Choroid plexus epithelial cell (primary cell): ENCODE measurements at regions not wholly inside any gene's neighbourhood (a gene's known extent, or its start where the extent isn't known, plus 50 kb on each side); places are given as distances from the start of the nearest gene placed in this dataset.

ENCODE experiments used
- DNase-seq: peaks from one replicate; pipeline ENCODE4 v3.0.0-alpha.2; 2010; ENCODE audit warnings: low read depth
- H3K4me3 ChIP-seq: 2 replicates; pipeline ENCODE4 v1.5.1; 2011; ENCODE audit warnings: low read depth, mild to moderate bottlenecking, control low read depth, low read length, moderate library complexity
- CTCF ChIP-seq: conservative IDR thresholded peaks from 2 replicates; pipeline ENCODE4 v1.5.1; 2011; ENCODE audit warnings: low read depth, mild to moderate bottlenecking, control low read depth, inconsistent platforms, low read length, moderate library complexity

DNA sequence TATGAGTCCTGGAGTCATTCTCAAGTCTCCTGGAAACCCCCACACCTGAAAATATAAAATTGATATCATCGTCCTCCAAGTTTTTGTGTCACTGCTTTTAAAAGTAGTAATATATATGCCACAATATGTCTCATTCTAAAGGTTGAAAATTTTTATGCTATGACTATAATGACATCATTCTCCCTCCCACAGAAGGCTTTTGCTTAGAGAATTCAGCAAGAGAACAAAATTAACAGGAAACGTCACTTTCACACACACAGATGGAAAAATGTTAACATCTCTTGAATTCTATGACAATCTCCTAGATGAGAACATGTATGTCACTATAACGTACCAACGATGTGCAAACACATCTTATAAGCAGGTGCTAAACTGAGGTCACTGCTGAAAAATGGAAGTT lies 498.3 kb downstream of the FOXG1 start:
- TF ChIP-seq CTCF = no peak
- H3K4me3 ChIP-seq = no peak overlapping the region
- no peak for DNase-seq

DNA sequence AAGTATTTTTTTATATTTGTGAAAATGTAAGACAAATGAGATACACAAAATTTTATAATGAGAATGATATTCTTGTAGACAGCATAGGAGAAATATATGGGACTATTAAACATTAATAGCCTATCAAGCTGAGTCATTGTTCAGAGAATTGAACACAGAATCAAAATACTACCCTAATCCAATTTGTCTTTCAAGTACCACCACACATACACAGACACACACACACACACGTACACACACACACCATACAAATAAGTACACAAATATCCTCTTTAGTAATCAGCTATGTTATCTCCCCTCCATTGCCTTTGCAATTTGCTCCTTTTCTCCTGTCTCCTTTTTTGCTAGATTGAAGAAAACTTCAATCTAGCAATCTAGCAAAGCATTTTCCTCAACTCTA lies 499.3 kb downstream of the FOXG1 start:
- no peak overlapping the region for H3K4me3 ChIP-seq
- DNase-seq = no peak
- no peak for TF ChIP-seq CTCF

GRCh38 chr14:29271669-29272068 lies 505.1 kb downstream of the FOXG1 start:
- no peak for DNase-seq
- H3K4me3 ChIP-seq = no peak overlapping the region
- no peak for TF ChIP-seq CTCF

- peak; percentile 1 for TF ChIP-seq CTCF
- no peak for DNase-seq
- no peak overlapping the region for H3K4me3 ChIP-seq
These were observed 506.9 kb downstream of the FOXG1 start for GRCh38 chr14:29273513-29273912.

GRCh38 chr14:29274890-29275596 lies 508.5 kb downstream of the FOXG1 start:
- DNase-seq = no peak
- TF ChIP-seq CTCF = no peak
- no peak overlapping the region for H3K4me3 ChIP-seq

DNA sequence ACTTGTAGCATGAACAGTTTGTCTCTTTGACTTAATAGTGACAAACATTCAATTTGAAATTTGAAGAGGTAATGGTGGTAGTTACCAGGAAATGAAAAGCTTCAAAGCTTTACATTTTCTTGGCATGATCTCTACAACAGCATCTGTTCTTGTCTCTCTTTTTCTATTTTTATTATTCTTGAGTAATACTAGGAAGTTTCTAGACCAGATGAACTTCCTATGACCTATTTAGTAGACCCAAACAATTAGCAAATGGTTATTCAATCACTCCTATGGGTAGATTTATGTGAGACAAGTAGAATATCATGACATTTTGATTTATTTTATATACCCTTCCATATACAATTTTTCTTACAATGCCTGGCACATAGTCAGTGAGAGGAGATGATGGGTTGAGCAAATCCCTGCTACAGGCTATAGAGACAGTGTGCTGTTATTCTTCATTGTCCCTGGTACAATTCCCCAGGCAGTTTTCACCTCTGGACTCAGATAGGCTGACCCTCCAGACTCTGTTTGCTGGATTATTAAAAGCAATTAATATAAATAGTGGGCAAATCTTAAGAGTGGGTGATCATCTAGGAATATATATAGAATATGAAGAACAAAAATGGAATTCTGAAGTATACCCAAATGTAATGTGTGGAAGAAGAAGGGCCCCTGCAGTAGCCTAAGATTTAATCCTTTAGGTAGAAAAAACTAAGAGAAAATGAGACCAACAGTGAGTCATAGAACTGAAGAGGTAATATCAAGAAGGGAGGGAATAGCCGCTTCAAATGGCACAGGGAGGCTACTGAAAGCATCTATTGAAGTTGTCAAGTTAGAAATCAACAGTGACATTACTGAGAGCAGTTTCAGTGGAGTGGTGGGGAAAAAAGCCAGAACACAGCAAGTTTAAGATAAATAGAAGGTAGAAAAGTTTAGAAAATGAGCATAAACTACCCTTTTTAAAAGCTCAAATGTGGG lies 512.0 kb downstream of the FOXG1 start:
- DNase-seq = peak; percentile 20
- TF ChIP-seq CTCF = no peak
- H3K4me3 ChIP-seq = no peak overlapping the region
